ENCODE measurements at regions not wholly inside any gene's neighbourhood (a gene's known extent, or its start where the extent isn't known, plus 50 kb on each side); places are given as distances from the start of the nearest gene placed in this dataset.

- CTCF ChIA-PET, result interaction anchor here (0.5 to 1.6 kb wide), 2 partner anchors 63 to 270 kb away, joined by 3 to 5 read pairs; no protein-coding TSS in a partner anchor
- intact Hi-C loops (cut with micrococcal nuclease), result loop anchor here (2.0 to 5.0 kb wide), 3 partner anchors 22 to 64 kb away; no protein-coding TSS in a partner anchor
- no peaks in the 10 kb centered on the region for H3K79me2 ChIP-seq (ENCODE audit: low read length)
- POLR2A ChIA-PET (ENCODE audit: unreplicated experiment), result interaction anchor here (0.7 kb wide), 1 partner anchor 59 kb away, joined by 9 read pairs; no protein-coding TSS in a partner anchor
- BruUV-seq (replicated peaks), result TSS peak; percentile 93
- peaks cover 6% of the 10 kb centered on the region for H3F3A ChIP-seq (ENCODE audit: low read length, unreplicated experiment)
- ATAC-seq (peak; percentile 90), DNase-seq (peak; percentile 92)
- peak overlapping the region; percentile 76 for H3K9ac ChIP-seq (ENCODE audit: low read length)
- H3K27me3 ChIP-seq (ENCODE audit: low read length), result no peaks in the 10 kb centered on the region
- no peaks in the 10 kb centered on the region for H4K20me1 ChIP-seq (ENCODE audit: low read length)
- no peaks in the 10 kb centered on the region for H3K36me3 ChIP-seq (ENCODE audit: low read depth, low read length)
- H3K4me2 ChIP-seq (ENCODE audit: low read length), result peak overlapping the region; percentile 75
- H2AFZ ChIP-seq (ENCODE audit: low read length), result no peak overlapping the region
- no peaks in the 10 kb centered on the region for H3K9me3 ChIP-seq (ENCODE audit: low read length)
- peak overlapping the region; percentile 20; the same call in 1 of the 2 replicates for H3K4me3 ChIP-seq (ENCODE audit: low read length)
- TF ChIP-seq EZH2phosphoT487 (IDR thresholded peaks at IDR 0.05; ENCODE audit: borderline replicate concordance, low read length) (no peak), CTCF (conservative IDR thresholded peaks at IDR 0.05; ENCODE audit: low read depth, low read length) (no peak), EZH2 (IDR thresholded peaks at IDR 0.05; ENCODE audit: low read length, unreplicated experiment) (no peak)
- peak overlapping the region; percentile 95 for H3K27ac ChIP-seq (ENCODE audit: low read length)
- no peaks in the 10 kb centered on the region for H3K9me2 ChIP-seq (replicated peaks; ENCODE audit: low read length)
- peaks cover 58% of the 10 kb centered on the region for H3K4me1 ChIP-seq (ENCODE audit: insufficient read depth, low read length)
These were observed 270.3 kb upstream of the HS3ST1 start for GRCh38 chr4:11698846-11699590.

- H2AFZ ChIP-seq (ENCODE audit: low read length), result no peak overlapping the region
These were observed 269.3 kb upstream of the HS3ST1 start for GRCh38 chr4:11698033-11698432.

More at GRCh38 chr4:11698033-11698432, 269.3 kb upstream of the HS3ST1 start:
- H3K9ac ChIP-seq (ENCODE audit: low read length), result peak overlapping the region; percentile 66
- H3K4me1 ChIP-seq (ENCODE audit: insufficient read depth, low read length), result peaks cover 52% of the 10 kb centered on the region
- no peaks in the 10 kb centered on the region for H3K79me2 ChIP-seq (ENCODE audit: low read length)
- no peaks in the 10 kb centered on the region for H3K27me3 ChIP-seq (ENCODE audit: low read length)
- H3K36me3 ChIP-seq (ENCODE audit: low read depth, low read length), result no peaks in the 10 kb centered on the region; the same call in 1 of the 2 replicates
- ATAC-seq (no peak), DNase-seq (no peak)
- TF ChIP-seq EZH2 (IDR thresholded peaks at IDR 0.05; ENCODE audit: low read length, unreplicated experiment), result no peak
- TF ChIP-seq EZH2phosphoT487 (IDR thresholded peaks at IDR 0.05; ENCODE audit: borderline replicate concordance, low read length), result no peak
- TF ChIP-seq CTCF (conservative IDR thresholded peaks at IDR 0.05; ENCODE audit: low read depth, low read length), result no peak
- ChIA-PET POLR2A (ENCODE audit: unreplicated experiment) (interaction anchor here (0.7 kb wide), 1 partner anchor 58 kb away, joined by 9 read pairs; no protein-coding TSS in a partner anchor), CTCF (interaction anchor here (1.6 kb wide), 1 partner anchor 62 kb away, joined by 3 read pairs; no protein-coding TSS in a partner anchor)
- no peak overlapping the region for H3K4me3 ChIP-seq (ENCODE audit: low read length)
- H3K9me3 ChIP-seq (ENCODE audit: low read length), result 0 out of 2 replicates have a peak, but pooled peaks cover 7% of the 10 kb centered on the region
- no peaks in the 10 kb centered on the region for H3K9me2 ChIP-seq (replicated peaks; ENCODE audit: low read length)
- intact Hi-C loops (cut with micrococcal nuclease), result loop anchor here (2.0 to 5.0 kb wide), 3 partner anchors 23 to 63 kb away; no protein-coding TSS in a partner anchor
- H3K4me2 ChIP-seq (ENCODE audit: low read length), result peak overlapping the region; percentile 15
- H4K20me1 ChIP-seq (ENCODE audit: low read length), result no peaks in the 10 kb centered on the region
- no TSS peak for BruUV-seq (replicated peaks)
- peaks cover 6% of the 10 kb centered on the region for H3F3A ChIP-seq (ENCODE audit: low read length, unreplicated experiment)
- H3K27ac ChIP-seq (ENCODE audit: low read length), result peak overlapping the region; percentile 95

All from PC-3 (cell line).